ENCODE measurements at regions not wholly inside any gene's neighbourhood (a gene's known extent, or its start where the extent isn't known, plus 50 kb on each side); places are given as distances from the start of the nearest gene placed in this dataset.

DNA sequence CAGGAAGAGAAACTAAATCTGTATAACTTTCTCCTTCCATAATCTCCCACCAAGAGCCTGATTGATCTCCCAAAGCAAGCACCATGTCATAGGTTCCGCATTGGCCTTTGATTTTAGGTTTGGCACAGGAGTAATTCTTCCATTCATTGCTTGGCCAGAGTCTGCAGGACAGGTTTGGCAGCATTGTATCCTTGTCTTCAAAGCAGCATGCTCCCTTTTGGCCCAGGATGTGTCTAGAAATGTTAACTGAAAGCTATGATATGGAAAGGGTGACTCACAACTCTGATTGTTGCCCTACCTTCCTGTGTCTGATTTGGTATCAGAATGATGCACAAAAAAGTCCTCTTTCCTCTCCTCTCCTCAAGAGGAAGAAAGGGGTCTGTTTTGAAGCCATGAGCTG lies 824.3 kb upstream of the PRMT6 start:
- TF ChIP-seq, protein P1, sequence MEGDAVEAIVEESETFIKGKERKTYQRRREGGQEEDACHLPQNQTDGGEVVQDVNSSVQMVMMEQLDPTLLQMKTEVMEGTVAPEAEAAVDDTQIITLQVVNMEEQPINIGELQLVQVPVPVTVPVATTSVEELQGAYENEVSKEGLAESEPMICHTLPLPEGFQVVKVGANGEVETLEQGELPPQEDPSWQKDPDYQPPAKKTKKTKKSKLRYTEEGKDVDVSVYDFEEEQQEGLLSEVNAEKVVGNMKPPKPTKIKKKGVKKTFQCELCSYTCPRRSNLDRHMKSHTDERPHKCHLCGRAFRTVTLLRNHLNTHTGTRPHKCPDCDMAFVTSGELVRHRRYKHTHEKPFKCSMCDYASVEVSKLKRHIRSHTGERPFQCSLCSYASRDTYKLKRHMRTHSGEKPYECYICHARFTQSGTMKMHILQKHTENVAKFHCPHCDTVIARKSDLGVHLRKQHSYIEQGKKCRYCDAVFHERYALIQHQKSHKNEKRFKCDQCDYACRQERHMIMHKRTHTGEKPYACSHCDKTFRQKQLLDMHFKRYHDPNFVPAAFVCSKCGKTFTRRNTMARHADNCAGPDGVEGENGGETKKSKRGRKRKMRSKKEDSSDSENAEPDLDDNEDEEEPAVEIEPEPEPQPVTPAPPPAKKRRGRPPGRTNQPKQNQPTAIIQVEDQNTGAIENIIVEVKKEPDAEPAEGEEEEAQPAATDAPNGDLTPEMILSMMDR (IDR thresholded peaks at IDR 0.05; ENCODE audit: unreplicated experiment): no peak
- BruUV-seq (replicated peaks): no TSS peak
- intact Hi-C loops (cut with micrococcal nuclease): no loop called here
- DNase-seq (ENCODE audit: unreplicated experiment): no peak
- Mint-ChIP-seq H3K4me1 (ENCODE audit: insufficient read depth, unreplicated experiment) (peaks cover 9% of the 10 kb centered on the region), H3K36me3 (ENCODE audit: insufficient read depth, unreplicated experiment) (no peaks in the 10 kb centered on the region), H3K9me3 (ENCODE audit: unreplicated experiment) (no peaks in the 10 kb centered on the region), H3K4me3 (ENCODE audit: unreplicated experiment) (no peak overlapping the region), H3K27ac (ENCODE audit: low read depth, unreplicated experiment) (no peak overlapping the region), H3K27me3 (ENCODE audit: insufficient read depth, unreplicated experiment) (no peaks in the 10 kb centered on the region)
- POLR2A ChIA-PET: no interaction called here
- CTCF ChIA-PET: no interaction called here

DNA sequence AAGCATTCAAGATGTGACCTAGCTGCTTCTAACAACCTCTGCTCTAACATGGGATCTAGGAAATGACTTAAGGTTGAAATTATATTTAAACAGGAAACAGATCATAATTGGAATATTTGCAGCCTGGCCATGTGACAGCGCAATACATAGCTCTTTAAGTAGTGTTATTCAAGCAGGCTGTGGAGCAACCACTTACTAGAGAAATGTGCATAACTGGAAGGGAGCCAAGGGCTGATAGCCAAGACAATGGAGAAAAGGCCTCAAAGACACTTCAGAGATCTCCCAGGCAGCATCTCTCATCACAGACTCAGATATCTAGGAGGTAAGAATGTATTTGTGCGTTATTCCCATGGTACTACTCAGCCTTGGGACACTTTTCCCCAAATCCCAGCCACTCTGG lies 823.0 kb upstream of the PRMT6 start:
- intact Hi-C loops (cut with micrococcal nuclease): no loop called here
- Mint-ChIP-seq H3K36me3 (ENCODE audit: insufficient read depth, unreplicated experiment) (no peaks in the 10 kb centered on the region), H3K27me3 (ENCODE audit: insufficient read depth, unreplicated experiment) (no peaks in the 10 kb centered on the region), H3K9me3 (ENCODE audit: unreplicated experiment) (no peaks in the 10 kb centered on the region), H3K4me1 (ENCODE audit: insufficient read depth, unreplicated experiment) (peaks cover 6% of the 10 kb centered on the region), H3K4me3 (ENCODE audit: unreplicated experiment) (no peak overlapping the region), H3K27ac (ENCODE audit: low read depth, unreplicated experiment) (no peak overlapping the region)
- peak; percentile 14 for DNase-seq (ENCODE audit: unreplicated experiment)
- ChIA-PET CTCF (interaction anchor here (0.7 kb wide), 1 partner anchor 13 kb away, joined by 3 read pairs; no protein-coding TSS in a partner anchor), POLR2A (no interaction called here)
- BruUV-seq (replicated peaks): no TSS peak
- TF ChIP-seq, protein P1 (IDR thresholded peaks at IDR 0.05; ENCODE audit: unreplicated experiment): no peak

DNA sequence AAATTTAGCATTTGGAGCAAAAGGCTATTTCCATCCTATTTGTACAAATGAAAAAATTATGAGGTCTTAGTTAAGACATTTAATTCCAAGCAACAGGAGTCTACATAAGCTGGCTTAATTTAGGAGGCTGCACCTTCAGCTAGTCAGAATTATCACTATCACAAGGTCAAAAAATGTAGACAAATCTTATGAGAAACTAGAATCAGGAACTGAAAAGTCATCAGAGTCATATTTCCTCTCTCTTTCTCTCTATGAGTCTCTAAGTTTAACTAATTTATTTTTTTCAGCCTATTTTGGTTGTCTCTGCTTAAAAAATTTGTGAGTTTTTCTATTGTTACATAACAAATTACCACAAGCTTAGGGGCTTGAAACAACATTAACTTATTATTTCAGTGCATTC lies 807.1 kb upstream of the PRMT6 start:
- ChIA-PET CTCF (interaction anchor here (0.6 kb wide), 1 partner anchor 26 kb away, joined by 4 read pairs; no protein-coding TSS in a partner anchor), POLR2A (interaction anchor here (1.6 kb wide), 1 partner anchor 11 kb away, joined by 3 read pairs; no protein-coding TSS in a partner anchor)
- no TSS peak for BruUV-seq (replicated peaks)
- H3K9me3 Mint-ChIP-seq (ENCODE audit: unreplicated experiment): no peaks in the 10 kb centered on the region
- no peaks in the 10 kb centered on the region for H3K36me3 Mint-ChIP-seq (ENCODE audit: insufficient read depth, unreplicated experiment)
- no peaks in the 10 kb centered on the region for H3K27me3 Mint-ChIP-seq (ENCODE audit: insufficient read depth, unreplicated experiment)
- TF ChIP-seq, protein P1 (IDR thresholded peaks at IDR 0.05; ENCODE audit: unreplicated experiment): no peak
- no peak overlapping the region for H3K27ac Mint-ChIP-seq (ENCODE audit: low read depth, unreplicated experiment)
- no peak for DNase-seq (ENCODE audit: unreplicated experiment)
- H3K4me1 Mint-ChIP-seq (ENCODE audit: insufficient read depth, unreplicated experiment): no peaks in the 10 kb centered on the region
- no peak overlapping the region for H3K4me3 Mint-ChIP-seq (ENCODE audit: unreplicated experiment)
- intact Hi-C loops (cut with micrococcal nuclease): no loop called here

DNA sequence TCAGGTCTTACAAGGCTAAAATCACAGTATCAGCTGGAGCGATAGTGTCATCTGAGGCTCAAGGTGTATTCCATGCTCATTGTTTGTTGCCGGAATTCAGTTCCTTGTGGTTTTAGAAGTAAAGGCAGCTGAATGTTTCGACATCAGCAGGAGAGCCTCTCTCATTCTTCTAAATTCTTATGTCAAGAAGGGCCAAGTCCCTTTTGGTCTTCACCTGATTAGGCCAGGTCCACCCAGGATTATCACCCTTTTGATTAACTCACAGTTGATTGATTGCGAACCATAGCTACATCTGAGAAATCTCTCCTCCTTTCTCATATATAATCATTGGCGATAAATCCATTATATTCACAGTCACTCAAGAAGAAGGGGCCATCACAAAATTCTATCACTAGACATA lies 806.7 kb upstream of the PRMT6 start:
- POLR2A ChIA-PET: interaction anchor here (1.6 kb wide), 1 partner anchor 12 kb away, joined by 3 read pairs; no protein-coding TSS in a partner anchor
- no peaks in the 10 kb centered on the region for H3K4me1 Mint-ChIP-seq (ENCODE audit: insufficient read depth, unreplicated experiment)
- no peaks in the 10 kb centered on the region for H3K36me3 Mint-ChIP-seq (ENCODE audit: insufficient read depth, unreplicated experiment)
- H3K4me3 Mint-ChIP-seq (ENCODE audit: unreplicated experiment): no peak overlapping the region
- no peak overlapping the region for H3K27ac Mint-ChIP-seq (ENCODE audit: low read depth, unreplicated experiment)
- DNase-seq (ENCODE audit: unreplicated experiment): no peak
- no peaks in the 10 kb centered on the region for H3K9me3 Mint-ChIP-seq (ENCODE audit: unreplicated experiment)
- CTCF ChIA-PET: interaction anchor here (0.8 kb wide), 1 partner anchor 1279 kb away, joined by 3 read pairs; no protein-coding TSS in a partner anchor
- intact Hi-C loops (cut with micrococcal nuclease): no loop called here
- no peaks in the 10 kb centered on the region for H3K27me3 Mint-ChIP-seq (ENCODE audit: insufficient read depth, unreplicated experiment)
- TF ChIP-seq, protein P1 (IDR thresholded peaks at IDR 0.05; ENCODE audit: unreplicated experiment): no peak
- BruUV-seq (replicated peaks): no TSS peak

Data from MCF 10A (cell line).